NCI-H2107 (cell line): ENCODE measurements at regions not wholly inside any gene's neighbourhood (a gene's known extent, or its start where the extent isn't known, plus 50 kb on each side); places are given as distances from the start of the nearest gene placed in this dataset.

ENCODE experiments used
- DNase-seq: peaks from one replicate; lab custom pipeline; 2025; lab: John Stamatoyannopoulos, UW

GRCh38 chr1:224486801-224487583 lies 52.4 kb upstream of the WDR26 start:
- DNase-seq, result no peak

GRCh38 chr1:224488806-224489499 lies 54.4 kb upstream of the WDR26 start:
- no peak for DNase-seq

- DNase-seq, result no peak
Measured at GRCh38 chr1:224489534-224490365, 55.2 kb upstream of the WDR26 start.

- no peak for DNase-seq
Measured at GRCh38 chr1:224490549-224491537, 56.2 kb upstream of the WDR26 start.

GRCh38 chr1:224492015-224492414 lies 57.4 kb upstream of the WDR26 start:
- no peak for DNase-seq

GRCh38 chr1:224492632-224493031 lies 58.0 kb upstream of the WDR26 start:
- DNase-seq, result no peak

GRCh38 chr1:224493269-224493668 lies 58.7 kb upstream of the WDR26 start:
- DNase-seq, result no peak

- no peak for DNase-seq
Measured at GRCh38 chr1:224494343-224494742, 59.7 kb upstream of the WDR26 start.

GRCh38 chr1:224495866-224496265 lies 61.3 kb upstream of the WDR26 start:
- DNase-seq, result no peak

GRCh38 chr1:224496826-224497225 lies 62.2 kb upstream of the WDR26 start:
- DNase-seq, result no peak

GRCh38 chr1:224497714-224498573 lies 63.3 kb upstream of the WDR26 start:
- no peak for DNase-seq

- DNase-seq, result no peak
Measured at GRCh38 chr1:224498574-224499170, 64.1 kb upstream of the WDR26 start.

- DNase-seq, result no peak
Measured at GRCh38 chr1:224499204-224499603, 64.6 kb upstream of the WDR26 start.

- no peak for DNase-seq
Measured at GRCh38 chr1:224500796-224501195, 66.2 kb upstream of the WDR26 start.

- no peak for DNase-seq
Measured at GRCh38 chr1:224501836-224502235, 67.2 kb upstream of the WDR26 start.

- DNase-seq, result peak; percentile 80
Measured at GRCh38 chr1:224502459-224503160, 68.0 kb upstream of the WDR26 start.

- DNase-seq, result peak; percentile 60
Measured at GRCh38 chr1:224503161-224504118, 68.8 kb upstream of the WDR26 start.
